AG10803 (cell line): ENCODE measurements at regions not wholly inside any gene's neighbourhood (a gene's known extent, or its start where the extent isn't known, plus 50 kb on each side); places are given as distances from the start of the nearest gene placed in this dataset.
A peak's percentile ranks its signal among the peaks of the same experiment; 100 is the strongest.
"Not testable (repeated sequence)": the region's sequence is repeated elsewhere in the genome, so short reads cannot be mapped to it uniquely, and the experiment has no call there.

ENCODE experiments used
- DNase-seq: peaks from one replicate; pipeline ENCODE4 v3.0.0; 2010; ENCODE audit warnings: low read depth
- H3K4me3 ChIP-seq: 2 replicates; pipeline ENCODE4 v1.5.1; 2011; ENCODE audit warnings: mild to moderate bottlenecking, low read length, control low read depth
- CTCF ChIP-seq: conservative IDR thresholded peaks from 2 replicates; pipeline ENCODE4 v1.5.1; 2011; ENCODE audit warnings: mild to moderate bottlenecking, low read length, control low read depth, inconsistent platforms

GRCh38 chr14:99035712-99036610, 236.0 kb downstream of the BCL11B start:
- peak overlapping the region; percentile 29; the same call in 1 of the 2 replicates for H3K4me3 ChIP-seq
- no peak for TF ChIP-seq CTCF
- peak; percentile 99 for DNase-seq

GRCh38 chr14:99036611-99037293, 235.2 kb downstream of the BCL11B start:
- H3K4me3 ChIP-seq: no peak overlapping the region
- no peak for TF ChIP-seq CTCF
- DNase-seq: no peak

GRCh38 chr14:99037326-99037725, 234.7 kb downstream of the BCL11B start:
- not testable (repeated sequence) for DNase-seq, H3K4me3 ChIP-seq

GRCh38 chr14:99037777-99038430, 234.1 kb downstream of the BCL11B start:
- H3K4me3 ChIP-seq: no peak overlapping the region
- DNase-seq: no peak
- TF ChIP-seq CTCF: peak; percentile 20

- TF ChIP-seq CTCF: no peak
These were observed 233.6 kb downstream of the BCL11B start for GRCh38 chr14:99038431-99038820.

GRCh38 chr14:99039331-99040041, 232.5 kb downstream of the BCL11B start:
- no peak overlapping the region for H3K4me3 ChIP-seq
- no peak for TF ChIP-seq CTCF
- no peak for DNase-seq

More at GRCh38 chr14:99038431-99038820, 233.6 kb downstream of the BCL11B start:
- peak; percentile 55 for DNase-seq
- H3K4me3 ChIP-seq: no peak overlapping the region

GRCh38 chr14:99040052-99040451, 231.9 kb downstream of the BCL11B start:
- H3K4me3 ChIP-seq: no peak overlapping the region
- TF ChIP-seq CTCF: no peak
- no peak for DNase-seq
